GM19397 (cell line): ENCODE measurements at regions not wholly inside any gene's neighbourhood (a gene's known extent, or its start where the extent isn't known, plus 50 kb on each side); places are given as distances from the start of the nearest gene placed in this dataset.

Source experiments
- ATAC-seq: cut with Tn5 transposase; IDR thresholded peaks from one replicate; pipeline ENCODE4 v1.9.1; 2021; ENCODE audit warnings: mild to moderate bottlenecking, moderate library complexity; ENCODE audit not compliant: unreplicated experiment

- no peak for ATAC-seq
Measured at GRCh38 chr13:21997726-21998125, 326.9 kb downstream of the FGF9 start.

GRCh38 chr13:21998279-21998990 is 327.6 kb downstream of the FGF9 start:
- ATAC-seq, result no peak

GRCh38 chr13:21999666-22000065 is 328.8 kb downstream of the FGF9 start:
- no peak for ATAC-seq

GRCh38 chr13:22000191-22000590 is 329.3 kb downstream of the FGF9 start:
- no peak for ATAC-seq

DNA sequence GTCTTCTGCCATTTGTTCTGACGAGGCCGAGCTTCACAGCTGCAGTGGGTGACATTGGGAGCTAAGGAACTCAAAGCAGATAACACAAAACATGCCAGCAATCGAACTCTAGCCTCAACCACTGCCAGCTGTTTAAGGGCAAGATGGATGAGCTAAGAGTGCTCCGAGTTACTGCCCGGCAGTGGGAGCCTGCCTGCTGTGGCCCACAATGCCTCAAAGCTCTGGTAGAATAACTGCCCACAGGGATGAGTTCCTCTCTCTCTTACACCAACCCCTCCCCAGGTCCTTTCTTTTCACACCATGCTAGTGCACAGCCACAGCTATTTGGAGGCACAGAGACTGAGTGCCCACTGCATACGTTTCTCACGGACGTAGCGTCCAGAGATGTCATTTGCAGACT is 330.5 kb downstream of the FGF9 start:
- ATAC-seq, result no peak

DNA sequence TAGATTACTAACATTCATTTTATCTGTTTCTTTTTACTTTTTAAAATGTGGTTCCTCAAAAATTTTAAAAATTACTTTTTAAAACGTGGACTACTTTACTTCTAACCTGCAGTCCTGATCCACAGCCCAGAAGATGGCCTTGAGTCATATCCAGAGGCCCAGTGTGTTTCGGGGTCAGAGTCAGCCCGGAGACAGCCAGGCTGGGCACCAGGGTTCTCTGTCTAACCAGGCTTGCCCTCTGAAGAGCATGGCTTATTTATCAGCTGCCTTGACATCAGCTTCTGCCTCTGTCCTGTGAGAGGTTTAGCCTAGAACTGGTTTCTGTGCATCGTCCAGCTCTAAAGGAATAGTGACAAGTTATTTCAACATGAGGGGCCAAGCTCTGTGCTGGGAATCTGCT is 332.0 kb downstream of the FGF9 start:
- no peak for ATAC-seq

DNA sequence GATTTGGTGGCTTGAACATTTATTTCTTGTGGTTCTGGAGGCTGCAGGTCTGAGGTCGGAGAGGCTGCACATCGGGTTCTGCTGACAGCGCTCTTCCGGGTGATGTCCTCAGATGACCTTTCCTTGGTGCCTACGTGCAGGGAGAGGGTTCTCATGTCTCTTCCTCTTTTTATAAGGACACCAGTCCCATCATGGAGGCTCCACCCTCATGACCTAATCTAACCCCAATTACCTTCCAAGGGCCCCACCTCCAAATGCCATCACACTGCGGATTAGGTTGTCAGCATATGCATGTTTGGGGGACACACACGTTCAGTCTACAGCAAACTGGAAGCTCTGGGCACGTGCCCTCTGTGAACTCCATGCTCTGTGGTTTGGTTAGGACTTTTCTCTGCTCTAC is 338.6 kb downstream of the FGF9 start:
- ATAC-seq, result no peak

DNA sequence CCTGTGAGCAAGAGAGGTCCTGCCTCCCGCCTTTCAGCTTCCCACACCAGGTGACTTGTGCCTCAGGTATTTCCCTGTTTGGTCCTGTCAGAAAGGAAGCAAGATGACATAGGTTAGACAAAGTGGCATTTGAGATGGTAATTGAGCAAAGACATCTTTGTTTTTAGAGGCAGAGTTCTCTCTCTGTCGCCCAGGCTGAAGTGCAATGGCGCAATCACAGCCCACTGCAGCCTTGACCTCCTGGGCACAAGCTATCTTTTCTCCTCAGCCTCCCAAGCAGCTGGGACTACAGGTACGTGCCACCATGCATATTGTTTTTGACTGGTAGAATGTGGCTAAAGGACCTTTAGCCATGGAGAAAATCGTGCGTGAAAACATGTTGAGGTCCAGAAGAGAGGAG is 339.1 kb downstream of the FGF9 start:
- ATAC-seq, result no peak

DNA sequence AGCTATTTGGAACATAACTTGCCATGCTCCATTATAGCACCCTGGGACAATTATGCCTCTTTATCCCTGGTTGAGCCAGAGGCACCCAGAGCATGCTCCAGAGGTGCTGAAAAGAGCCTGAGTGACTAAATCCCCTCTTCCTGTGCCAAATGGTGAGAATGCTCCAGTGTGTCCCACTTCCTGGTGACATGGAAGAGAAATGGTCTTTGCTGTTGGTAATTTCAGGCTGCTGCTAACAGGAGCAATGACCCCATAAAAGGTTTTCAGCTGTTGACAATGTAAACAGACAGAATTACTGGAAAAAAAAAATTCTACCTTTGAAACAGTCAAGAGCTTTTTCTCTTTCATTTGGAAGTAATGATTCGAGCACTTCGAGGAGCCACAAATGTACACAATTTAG is 341.8 kb downstream of the FGF9 start:
- ATAC-seq, result no peak

DNA sequence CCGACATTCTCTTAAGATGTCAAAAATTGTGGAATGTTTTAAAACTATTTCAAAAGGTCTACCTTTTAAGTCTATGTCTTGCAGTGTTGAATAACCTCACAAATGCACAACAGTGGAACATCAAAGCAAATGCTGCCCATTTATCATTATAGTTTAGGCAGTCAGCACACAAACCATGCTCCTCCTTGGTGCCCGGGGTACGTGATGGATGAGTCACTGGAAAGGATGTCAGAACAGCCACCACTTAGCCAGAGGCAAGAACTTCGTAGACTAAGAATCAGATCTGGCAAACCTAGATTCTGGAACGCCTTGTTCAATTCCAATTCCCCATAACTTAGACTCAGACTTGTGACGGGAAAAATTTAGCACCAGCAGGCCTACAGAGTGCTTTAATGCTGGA is 343.6 kb downstream of the FGF9 start:
- ATAC-seq, result no peak

- peak; percentile 92 for ATAC-seq
Measured at GRCh38 chr13:22017226-22017625, 346.4 kb downstream of the FGF9 start.

DNA sequence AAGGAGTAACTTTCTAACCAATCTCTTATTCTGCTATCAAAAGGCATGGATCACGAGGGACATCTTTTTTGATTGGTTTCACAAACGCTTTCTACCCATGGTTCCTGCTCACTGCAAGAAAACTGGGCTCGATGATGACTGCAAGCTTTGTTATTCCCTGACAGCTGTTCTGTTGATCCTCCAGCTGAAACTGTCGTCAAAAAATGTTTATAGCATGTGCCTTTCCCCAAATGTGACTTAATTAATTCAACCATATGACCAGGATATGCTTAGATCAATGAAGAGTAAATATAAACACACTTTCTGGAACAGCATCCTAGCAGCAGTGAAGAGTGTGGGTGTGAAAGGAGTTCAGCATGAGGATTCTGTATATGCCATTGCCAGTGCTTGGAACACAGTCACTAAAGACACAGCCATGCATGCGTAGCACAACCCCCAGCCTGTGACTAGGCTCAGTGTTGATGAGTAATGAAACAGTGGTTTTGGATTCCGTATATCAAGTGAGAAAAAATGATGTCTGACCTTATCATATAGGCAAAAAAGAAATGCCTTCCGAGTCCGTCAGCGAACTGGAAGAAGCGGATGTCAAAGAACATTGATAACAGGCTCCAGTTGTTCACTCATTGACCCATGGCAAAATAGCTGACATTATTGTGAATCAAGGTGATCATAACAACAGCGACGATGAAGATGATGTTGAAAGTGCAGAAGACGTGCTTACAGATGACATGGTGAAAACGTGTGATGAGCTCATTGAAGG is 347.4 kb downstream of the FGF9 start:
- ATAC-seq, result no peak

DNA sequence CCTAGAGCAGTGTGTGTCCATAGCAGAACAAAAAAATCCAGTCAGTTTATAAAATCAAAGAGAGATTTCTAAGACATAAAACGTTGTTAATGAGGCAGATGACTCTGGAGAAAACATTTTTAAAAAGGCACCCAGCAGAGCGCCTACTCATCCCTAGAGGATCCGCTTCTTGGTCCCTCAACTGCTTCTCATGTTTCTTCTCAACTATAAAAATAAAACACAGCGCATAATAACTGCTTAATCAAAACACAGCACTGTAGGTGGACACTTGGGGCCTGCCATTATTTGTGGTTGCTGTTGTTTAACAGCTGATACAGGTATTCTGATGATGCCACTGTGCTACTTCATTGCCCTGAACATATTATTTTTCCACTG is 347.9 kb downstream of the FGF9 start:
- no peak for ATAC-seq

DNA sequence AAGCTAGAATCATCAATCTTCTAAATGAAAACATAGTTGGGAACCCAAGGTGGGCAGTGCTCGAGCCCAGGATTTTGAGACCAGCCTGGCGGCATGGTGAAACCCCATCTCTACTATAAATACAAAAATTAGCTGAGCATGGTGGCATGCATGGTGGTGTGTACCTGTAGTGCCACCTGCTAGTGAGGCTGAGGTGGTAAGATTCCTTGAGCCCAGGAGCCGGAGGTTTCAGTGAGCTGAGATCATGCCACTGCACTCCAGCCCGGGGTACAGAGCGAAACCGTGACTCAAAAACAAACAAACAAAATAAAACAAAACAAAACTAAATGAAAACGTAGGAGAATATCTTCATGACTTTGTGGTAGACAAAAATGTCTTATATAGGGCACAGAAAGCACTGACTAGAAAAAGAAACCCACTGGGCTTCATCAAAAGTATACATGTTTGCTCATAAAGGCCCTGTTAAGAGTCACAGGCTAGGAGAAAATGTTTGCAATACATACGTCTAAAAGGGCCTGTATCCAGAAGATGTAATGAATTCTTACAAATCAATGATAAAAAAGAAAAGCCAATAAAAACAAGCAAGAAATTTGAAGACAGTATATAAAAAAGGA is 353.6 kb downstream of the FGF9 start:
- no peak for ATAC-seq

GRCh38 chr13:22027566-22027965 is 356.7 kb downstream of the FGF9 start:
- ATAC-seq, result no peak

- ATAC-seq, result no peak
Measured at GRCh38 chr13:22028831-22029230, 358.0 kb downstream of the FGF9 start.

- no peak for ATAC-seq
Measured at GRCh38 chr13:22030321-22030720, 359.4 kb downstream of the FGF9 start.

DNA sequence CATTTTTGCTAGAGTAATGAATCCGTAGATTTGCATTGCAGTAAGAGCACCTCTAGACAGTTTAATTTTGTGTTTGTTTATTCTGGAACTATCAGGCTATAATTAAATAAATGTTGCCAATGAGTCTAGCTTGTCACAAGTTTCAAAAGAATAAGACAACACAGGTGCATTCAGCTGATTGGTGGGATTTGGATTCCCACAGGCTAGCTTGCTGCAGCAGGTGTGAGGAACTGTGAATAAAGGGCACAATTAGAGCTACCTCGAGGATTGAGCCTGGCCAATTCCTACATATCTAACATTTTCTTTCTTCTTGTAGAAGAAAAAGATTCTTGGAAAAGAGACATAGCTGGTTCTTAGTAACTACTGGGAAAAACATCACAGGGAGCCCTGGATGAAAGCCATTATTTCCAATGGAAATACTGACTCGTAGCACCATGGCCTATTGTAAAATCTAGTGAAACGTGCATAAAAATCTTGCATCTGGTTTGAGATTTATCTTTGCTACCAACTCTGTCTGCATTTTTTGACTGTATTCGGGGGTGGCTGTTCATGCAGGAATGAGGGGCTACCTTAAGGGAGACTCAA is 360.9 kb downstream of the FGF9 start:
- no peak for ATAC-seq

GRCh38 chr13:22032905-22033304 is 362.0 kb downstream of the FGF9 start:
- ATAC-seq, result no peak

- no peak for ATAC-seq
Measured at GRCh38 chr13:22039961-22040360, 369.1 kb downstream of the FGF9 start.

DNA sequence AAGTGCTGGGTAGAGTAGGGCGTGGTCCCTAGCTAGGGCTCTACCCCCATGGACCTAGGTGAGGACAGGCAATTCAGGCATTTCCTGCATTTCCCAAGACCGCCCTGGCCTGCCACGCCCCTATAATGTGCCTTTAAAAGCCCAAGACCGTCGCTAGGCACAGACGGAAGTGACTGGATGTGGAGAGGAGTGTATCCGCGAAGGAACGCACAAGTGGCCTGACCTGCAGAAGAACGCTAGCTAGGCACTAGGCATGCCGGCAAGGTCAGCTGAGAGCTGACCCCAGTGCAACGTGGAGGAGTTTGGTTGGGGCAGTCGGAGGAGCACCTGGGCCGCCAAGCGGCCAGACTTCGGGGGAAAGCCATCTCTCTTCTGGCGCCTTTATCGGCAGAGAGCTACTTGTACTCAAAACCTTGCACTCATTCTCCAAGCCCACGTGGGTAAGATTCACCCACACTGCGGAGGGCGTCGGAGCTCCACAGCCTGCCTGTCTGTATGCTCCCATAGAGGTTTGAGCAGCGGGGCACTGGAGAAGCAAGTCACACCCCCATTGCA is 370.0 kb downstream of the FGF9 start:
- peak; percentile 58 for ATAC-seq

DNA sequence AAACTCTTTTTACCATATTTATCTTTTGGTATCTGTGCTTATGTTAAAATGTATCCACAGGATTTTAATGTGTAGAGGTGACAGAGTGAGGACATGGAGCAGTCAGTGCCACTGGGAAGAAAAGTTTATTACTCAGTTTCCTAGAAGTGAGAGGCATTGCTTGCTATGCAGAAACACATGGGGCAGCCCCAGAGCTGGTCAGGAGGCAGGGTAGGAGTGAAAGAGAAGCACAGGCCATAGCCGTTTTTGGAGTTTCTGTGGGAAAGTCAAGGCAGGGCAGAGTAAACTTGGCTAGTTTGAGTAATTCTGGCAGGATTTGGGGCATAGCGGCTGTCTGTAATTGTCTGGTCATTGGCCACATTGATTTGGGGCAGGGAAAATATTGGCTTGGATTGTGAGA is 370.9 kb downstream of the FGF9 start:
- no peak for ATAC-seq
